Activated CD4-positive, alpha-beta T cell treated with anti-CD3 and anti-CD28 coated beads, Interleukin-2, amount 50 U/mL, for 16 hours (primary cell): ENCODE measurements at regions not wholly inside any gene's neighbourhood (a gene's known extent, or its start where the extent isn't known, plus 50 kb on each side); places are given as distances from the start of the nearest gene placed in this dataset.
A peak's percentile ranks its signal among the peaks of the same experiment; 100 is the strongest.

Experiments
- DNase-seq: peaks from one replicate; pipeline ENCODE4 v3.0.0-alpha.2; 2020

GRCh38 chr1:54497338-54497737 lies 50.7 kb upstream of the ACOT11 start:
- no peak for DNase-seq

- DNase-seq: no peak
These were observed 52.1 kb upstream of the ACOT11 start for GRCh38 chr1:54495954-54496353.

GRCh38 chr1:54493608-54494007 lies 54.4 kb upstream of the ACOT11 start:
- no peak for DNase-seq

DNA sequence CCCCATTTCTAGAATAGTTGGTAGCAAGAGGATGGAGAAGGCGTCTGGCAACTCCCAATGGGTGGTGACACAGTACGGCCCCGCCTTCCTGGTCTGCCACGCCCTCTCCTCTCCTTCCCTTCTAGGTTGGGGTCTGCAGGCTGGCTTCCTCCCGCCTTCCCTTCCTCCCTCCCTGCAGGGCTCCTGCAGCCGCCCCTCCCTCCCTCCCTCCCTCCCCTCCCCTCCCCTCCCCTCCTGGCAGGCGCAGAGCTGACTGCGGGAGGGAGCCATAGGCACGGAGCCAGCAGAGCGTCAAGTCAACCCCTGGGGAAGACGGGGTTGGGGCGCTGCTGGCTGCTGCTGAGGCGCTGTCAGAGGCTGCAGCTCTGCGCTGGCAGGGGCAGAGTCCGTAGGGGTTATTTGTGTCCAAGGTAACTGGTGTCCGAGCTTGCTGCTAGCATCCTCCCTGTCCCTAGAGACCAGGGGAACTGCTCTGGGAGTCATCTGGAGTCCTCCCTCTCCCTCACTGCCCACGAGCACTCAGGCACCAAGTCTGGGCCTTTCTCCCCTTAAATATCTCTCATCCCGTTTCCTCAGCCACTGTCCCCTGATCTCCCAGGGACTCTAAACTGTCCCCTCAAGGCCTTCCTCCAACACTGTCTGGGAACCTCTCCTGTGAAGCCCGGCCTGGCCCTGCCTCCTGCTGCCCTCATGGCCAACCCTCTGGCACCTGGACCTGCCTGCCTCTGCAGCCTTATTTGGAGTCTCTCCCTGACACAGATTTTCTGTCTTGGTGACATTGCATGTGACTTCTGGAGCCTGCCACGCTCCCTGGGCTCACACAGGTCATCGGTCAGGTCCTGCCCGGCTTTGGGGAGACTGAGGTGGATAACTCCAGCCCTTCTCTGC lies 57.4 kb upstream of the ACOT11 start:
- no peak for DNase-seq

- DNase-seq: no peak
These were observed 58.3 kb upstream of the ACOT11 start for GRCh38 chr1:54489627-54490250.

DNA sequence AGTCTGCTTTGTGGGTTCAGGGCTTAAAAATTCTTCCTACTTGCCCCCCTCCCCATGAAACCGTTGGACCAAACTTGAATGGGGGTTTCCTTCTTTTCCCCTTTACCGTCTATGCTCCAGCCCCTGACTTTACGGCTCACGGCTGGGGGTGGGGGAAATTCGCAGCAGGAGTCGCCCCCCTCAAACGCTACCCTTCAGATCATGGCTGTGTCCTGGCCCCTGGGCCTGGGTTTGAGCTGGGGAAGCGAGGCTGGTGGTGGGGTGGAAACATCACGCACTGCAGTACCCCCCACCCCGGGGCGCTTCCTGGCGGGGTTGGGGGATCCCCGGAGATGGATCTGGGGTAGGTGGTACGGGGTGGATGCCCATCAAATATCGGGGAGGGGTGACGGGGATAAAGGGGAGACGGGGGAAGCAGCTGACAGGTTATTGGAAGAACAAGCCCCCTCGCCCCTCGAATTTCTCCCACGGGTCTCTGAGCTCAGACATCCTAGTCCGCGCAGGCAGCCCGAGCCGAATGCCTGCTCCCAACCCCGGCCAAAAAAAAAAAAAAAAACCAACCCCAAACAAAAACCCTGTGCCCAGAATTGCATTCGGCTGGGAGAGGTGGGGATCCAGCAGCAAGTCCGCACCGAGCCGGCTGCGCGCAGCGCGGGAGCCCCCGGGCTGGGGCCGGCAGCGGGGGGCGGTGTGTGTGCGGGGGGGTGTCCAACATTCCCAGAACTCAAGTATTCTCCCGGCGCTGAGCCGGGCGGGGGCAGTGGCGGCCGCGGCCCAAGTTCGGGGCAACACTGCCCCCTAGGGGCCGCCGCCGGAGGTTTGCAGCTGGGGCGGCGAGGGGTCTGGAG lies 59.0 kb upstream of the ACOT11 start:
- peak; percentile 65 for DNase-seq

- peak; percentile 65 for DNase-seq
These were observed 59.8 kb upstream of the ACOT11 start for GRCh38 chr1:54488065-54488750.

- no peak for DNase-seq
These were observed 60.4 kb upstream of the ACOT11 start for GRCh38 chr1:54487571-54488050.

GRCh38 chr1:54486907-54487306 lies 61.1 kb upstream of the ACOT11 start:
- DNase-seq: no peak

DNA sequence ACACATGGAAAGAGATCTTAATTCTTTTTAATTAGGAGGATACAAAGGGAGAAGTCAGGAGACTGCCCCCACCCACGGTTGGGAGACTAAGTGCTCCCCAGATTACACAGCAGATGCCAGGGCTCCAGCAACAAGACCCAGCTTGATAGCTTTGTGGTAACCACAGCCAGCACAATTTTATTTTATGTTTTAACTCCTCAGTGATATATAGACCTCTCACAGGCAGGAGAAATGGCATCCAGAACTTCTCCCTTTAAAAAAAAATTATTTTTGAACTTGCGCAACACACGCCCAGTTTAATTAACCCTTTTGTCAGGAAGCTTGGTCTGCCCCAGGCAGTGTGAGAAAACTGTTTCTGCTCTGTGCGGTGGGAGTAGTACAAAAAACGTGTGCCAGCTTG lies 62.6 kb upstream of the ACOT11 start:
- DNase-seq: no peak

- DNase-seq: no peak
These were observed 64.1 kb upstream of the ACOT11 start for GRCh38 chr1:54483875-54484437.

GRCh38 chr1:54481201-54481884 lies 66.7 kb upstream of the ACOT11 start:
- DNase-seq: no peak

GRCh38 chr1:54480525-54480848 lies 67.5 kb upstream of the ACOT11 start:
- DNase-seq: no peak

DNA sequence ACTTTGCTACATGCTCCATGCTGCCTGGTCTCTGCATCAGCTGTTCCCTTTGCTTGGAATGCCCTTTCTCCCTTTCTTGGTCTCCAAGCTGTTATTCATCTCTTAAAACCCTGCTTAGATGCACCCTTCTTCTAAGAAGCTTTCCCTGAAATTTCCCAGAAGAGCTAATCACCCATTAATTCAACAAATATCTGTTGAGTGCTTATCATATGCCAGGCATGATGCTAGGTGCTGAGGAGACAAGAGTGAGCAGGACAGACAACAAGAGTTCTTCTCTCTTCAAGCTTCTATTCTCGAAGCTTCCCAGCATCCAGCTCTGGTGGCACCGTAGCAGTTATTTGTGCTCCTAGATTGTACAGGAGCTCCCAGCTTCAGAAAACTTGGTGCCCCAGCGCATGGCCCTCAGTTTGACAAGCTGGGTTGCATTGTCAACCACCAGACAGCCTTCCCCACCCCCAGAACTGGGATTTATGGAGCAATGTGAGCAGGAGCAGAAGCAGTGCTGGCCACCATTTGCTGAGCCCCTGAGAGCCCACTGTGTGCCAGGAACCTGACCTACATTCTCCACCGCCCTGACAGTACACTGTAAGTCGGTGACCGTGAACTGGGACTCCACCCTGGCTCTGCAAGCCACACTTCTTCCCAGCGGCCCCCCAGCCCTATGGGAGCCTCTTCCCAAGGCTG lies 68.0 kb upstream of the ACOT11 start:
- no peak for DNase-seq

GRCh38 chr1:54479251-54479650 lies 68.8 kb upstream of the ACOT11 start:
- no peak for DNase-seq

DNA sequence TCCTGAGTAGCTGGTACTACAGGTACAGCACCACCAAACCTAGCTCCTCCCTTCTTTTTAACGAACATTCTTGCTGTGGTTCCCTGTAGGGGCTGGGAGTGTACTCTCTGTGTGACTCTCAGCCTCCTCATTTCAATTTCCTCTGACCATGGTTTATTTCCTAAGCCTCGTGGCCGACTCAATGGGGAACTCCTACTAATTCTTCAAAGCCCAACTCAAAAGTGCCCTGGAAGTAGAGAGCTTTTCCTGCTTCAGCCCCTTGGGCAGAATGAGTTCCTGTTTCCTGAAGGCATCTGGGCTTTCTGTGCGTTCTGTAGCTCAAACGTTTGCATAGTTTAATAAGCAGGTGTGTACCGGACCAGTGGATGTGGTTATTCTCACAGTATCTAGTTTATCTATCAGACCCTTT lies 70.9 kb upstream of the ACOT11 start:
- DNase-seq: no peak

DNA sequence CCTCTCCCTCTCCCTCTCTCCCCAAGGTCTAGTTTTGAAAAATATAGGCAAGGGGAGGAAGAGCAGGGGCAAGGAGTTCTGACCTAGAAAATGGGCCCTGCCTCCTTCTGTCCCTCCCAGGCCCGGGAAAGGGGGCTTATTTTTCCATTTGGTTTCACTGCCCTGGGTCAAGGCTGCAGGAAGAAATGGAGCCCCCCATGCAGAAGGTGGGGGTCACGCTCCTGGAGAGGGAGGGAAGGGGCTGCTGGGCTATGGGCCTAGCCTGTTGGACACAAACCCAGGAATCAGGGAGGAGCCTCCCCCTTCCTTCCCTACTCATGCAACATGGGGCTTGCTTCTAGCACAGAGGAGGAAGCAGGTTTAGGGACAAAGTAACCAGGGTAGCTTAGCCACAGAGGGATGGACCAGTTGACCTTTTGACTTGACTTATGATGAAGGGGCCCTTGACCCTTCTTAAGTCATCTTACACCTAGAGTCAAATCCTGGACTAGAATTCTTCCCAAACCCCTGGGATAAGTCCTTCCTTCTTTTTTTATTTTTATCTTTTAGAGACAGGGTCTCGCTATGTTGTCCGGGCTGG lies 70.4 kb upstream of the SSBP3 start:
- no peak for DNase-seq

GRCh38 chr1:54475946-54476516 lies 69.8 kb upstream of the SSBP3 start:
- DNase-seq: no peak

DNA sequence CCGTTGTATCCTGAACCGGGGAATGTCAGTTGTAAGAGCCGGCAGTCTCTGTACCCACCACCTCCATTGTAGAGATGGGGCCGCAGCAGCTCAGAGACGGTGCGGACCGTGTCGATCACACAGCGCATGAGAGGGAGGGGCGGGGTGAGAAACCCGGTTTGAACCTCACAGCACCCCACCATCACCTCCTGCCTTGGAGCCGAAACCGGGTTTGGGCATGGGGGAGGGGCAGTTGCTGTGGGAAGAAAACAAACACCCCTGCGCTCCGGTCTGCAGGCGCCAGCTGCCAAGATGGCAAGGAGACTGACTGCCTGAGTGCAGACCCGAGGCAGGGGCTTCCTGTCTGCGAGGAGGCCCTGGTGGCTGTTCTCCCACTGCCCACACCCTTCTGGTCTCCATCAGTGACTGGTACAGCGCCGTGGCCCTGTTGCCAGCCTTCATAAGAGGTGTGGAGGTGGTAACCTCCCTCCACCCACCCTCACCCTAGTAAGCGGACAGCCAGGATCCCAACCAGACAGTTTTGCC lies 69.2 kb upstream of the SSBP3 start:
- peak; percentile 18 for DNase-seq
